GM21423 (cell line): ENCODE measurements at regions not wholly inside any gene's neighbourhood (a gene's known extent, or its start where the extent isn't known, plus 50 kb on each side); places are given as distances from the start of the nearest gene placed in this dataset.
"Not testable (repeated sequence)": the region's sequence is repeated elsewhere in the genome, so short reads cannot be mapped to it uniquely, and the experiment has no call there.

Source experiments
- ATAC-seq: cut with Tn5 transposase; IDR thresholded peaks from one replicate; pipeline ENCODE4 v1.9.1; 2021; ENCODE audit warnings: mild to moderate bottlenecking, moderate library complexity; ENCODE audit not compliant: unreplicated experiment

DNA sequence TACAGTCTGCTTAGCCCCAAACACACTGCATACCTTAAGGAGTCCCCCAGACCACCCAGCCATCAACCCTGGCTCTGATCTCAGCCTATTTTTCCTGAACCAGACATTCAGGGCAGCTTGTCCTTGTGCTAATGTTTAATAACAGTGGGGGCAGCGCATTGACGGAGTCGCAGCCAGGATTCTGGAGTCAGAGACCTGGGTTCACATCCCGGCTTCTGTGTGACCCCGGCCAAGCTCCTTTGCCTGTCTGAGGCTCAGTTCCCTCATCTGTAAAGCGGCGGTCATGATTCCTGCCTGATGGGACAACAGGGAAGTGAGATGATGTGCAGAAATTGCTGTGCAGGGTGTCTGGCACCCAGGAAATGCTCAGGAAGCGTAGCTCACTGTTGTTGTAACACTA, 63.1 kb downstream of the MATN1 start:
- no peak for ATAC-seq

GRCh38 chr1:30659702-30660101, 63.7 kb downstream of the MATN1 start:
- no peak for ATAC-seq

- not testable (repeated sequence) for ATAC-seq
These were observed 65.0 kb downstream of the MATN1 start for GRCh38 chr1:30658375-30658774.

DNA sequence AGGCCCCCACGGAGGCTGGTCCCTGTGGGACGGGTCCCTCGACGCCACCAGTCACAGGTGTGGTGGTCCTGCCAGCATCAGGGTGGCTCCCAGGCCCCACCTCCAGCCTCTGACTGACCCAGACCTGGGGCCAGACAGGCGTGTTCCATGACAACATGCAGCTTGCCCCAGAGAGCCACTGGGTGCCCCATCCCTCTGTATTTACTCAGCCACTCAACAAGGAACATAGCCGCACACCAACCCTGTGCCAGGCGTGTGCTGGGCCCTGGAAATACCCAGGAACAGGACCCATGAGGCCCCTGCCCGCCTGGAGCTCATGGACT, 65.4 kb downstream of the MATN1 start:
- no peak for ATAC-seq

DNA sequence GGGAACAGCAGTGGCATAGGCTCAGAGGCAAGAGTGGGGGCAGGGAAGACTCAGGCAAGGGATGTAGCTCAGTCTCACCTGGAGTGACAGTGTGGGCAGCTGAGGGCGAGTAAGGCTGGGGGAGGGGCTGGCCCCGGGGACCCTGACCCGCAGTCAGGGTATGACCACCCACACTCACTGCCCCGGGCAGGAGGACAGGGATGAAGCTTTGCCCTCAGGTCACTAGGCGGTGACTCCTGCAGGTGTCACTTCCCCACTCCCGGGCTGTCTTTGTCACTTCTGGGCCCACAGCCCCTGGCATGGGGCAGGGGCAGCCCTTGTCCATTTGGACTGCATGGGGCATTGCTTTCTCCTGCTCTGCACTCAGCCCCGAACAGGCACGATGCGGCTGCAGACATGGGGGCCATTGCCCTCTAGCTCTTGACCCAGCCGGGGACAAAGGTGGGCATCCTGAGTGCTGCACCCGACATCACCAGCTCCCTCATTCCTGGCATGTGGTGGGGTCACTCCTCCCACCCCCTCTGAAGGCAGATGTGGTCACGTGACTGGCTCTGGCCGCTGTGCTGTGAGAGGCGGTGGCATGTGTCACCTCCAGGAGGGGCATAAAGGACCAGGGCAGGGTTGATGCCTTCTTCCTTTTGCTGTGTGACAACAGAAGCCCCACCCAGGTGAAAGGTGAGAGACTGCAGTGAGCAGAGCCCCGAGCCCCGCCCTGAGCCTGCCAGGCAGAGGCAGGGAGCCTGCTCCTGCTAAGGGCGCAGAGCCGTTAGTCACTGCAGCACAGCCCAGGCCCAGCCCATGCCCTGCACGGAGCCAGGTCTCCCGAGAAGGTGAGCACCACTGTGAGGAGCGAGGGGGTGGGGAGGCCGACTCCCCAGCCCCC, 66.0 kb downstream of the MATN1 start:
- ATAC-seq: no peak

GRCh38 chr1:30656171-30656940, 67.0 kb downstream of the MATN1 start:
- ATAC-seq: no peak

- ATAC-seq: no peak
These were observed 67.7 kb downstream of the MATN1 start for GRCh38 chr1:30655672-30656071.

GRCh38 chr1:30654188-30654587, 69.2 kb downstream of the MATN1 start:
- no peak for ATAC-seq

GRCh38 chr1:30652152-30652841, 71.1 kb downstream of the MATN1 start:
- ATAC-seq: no peak

DNA sequence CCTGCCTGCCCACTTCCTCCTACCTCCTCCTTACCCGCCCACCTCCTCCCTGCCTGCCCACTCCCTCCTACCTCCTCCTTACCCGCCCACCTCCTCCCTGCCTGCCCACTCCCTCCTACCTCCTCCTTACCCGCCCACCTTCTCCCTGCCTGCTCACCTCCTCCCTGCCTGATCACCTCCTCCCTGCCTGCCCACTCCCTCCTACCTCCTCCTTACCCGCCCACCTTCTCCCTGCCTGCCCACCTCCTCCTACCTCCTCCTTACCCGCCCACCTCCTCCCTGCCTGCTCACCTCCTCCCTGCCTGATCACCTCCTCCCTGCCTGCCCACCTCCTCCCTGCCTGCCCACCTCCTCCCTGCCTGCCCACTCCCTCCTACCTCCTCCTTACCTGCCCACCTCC, 72.0 kb downstream of the MATN1 start:
- not testable (repeated sequence) for ATAC-seq

- ATAC-seq: no peak
These were observed 72.4 kb downstream of the MATN1 start for GRCh38 chr1:30650968-30651320.

GRCh38 chr1:30650038-30650967, 73.1 kb downstream of the MATN1 start:
- ATAC-seq: no peak

DNA sequence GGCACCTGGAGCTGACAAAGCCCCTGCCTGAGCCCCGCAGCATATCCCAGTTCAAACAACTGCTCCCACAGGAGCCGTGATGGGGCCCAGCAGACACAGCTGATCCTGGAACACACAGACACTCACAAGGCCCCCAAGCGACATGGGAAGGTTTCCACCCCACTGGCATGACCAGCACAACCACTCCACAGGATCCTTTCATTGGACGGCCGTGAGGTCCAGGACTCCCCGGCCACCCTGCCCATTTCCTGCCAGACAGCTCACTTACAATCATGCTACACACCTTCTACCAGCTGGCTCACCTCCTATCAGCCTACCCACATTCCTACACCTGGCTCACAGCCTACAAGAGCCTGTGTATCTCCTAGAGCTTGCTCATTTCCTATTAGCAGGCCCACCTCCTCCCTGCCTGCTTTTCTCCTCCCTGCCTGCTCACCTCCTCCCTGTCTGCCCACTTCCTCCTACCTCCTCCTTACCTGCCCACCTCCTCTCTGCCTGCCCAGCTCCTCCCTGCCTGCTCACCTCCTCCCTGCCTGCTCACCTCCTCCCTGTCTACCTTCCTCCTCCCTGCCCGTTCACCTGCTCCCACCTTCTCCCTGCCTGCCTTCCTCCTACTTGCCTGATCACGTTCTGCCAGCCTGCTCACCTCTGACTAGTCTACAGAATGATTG, 73.9 kb downstream of the MATN1 start:
- ATAC-seq: no peak

GRCh38 chr1:30648408-30649000, 74.9 kb downstream of the MATN1 start:
- ATAC-seq: no peak

DNA sequence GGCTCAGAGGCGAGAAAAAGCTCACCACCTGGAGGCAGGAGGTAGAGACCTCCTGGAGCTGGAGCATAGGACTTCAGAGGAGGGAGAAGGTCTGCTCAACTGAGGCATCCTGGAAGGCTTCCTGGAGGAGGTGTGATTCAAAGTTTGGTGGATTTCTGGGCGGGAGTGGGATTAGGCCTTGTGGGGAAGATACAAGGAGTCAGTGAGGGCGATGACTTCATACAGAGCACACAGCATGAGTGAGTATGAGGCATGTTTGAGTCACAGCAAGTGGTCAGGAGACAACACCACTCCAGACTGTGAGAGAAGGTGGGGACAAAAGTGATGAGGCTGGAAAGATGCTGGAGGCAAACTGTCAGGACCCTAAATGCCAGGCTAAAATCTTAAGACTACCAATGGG, 77.6 kb downstream of the MATN1 start:
- no peak for ATAC-seq

DNA sequence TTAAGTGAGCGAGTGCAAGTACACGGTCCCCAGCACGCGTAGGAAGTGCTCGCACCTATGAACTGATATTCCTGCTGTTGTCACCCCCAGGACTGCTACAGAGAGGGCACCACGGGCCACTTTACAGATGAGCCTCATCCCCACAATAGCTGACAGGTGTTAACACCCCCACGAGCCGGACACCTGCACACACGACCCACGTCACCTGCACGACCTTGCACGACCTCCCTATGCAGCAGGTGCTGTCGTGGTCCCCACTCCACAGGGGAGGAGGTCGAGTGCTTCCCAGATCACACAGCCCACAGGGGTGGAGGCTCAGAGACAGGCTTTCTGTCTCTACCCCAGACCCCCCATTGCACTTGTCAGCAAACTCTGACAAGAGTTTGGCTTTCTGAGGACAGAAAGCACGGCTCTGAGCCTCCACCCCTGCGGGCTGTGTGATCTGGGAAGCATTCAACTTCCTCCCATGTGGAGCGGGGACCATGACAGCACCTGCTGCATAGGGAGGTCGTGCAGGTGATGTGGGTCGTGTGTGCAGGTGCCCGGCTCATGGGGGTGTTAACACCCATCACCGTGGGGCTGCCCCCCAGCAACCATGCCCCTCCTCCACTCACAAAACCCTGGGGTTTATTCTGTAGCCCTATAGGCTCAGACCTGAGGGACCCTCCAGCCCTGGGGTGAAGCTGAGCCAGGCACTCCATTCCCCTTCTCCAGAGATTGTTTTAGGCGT, 80.8 kb downstream of the MATN1 start:
- no peak for ATAC-seq

- no peak for ATAC-seq
These were observed 81.6 kb downstream of the MATN1 start for GRCh38 chr1:30641572-30642353.

GRCh38 chr1:30639881-30640452, 83.4 kb downstream of the MATN1 start:
- no peak for ATAC-seq
